Caco-2 (cell line): ENCODE measurements at regions not wholly inside any gene's neighbourhood (a gene's known extent, or its start where the extent isn't known, plus 50 kb on each side); places are given as distances from the start of the nearest gene placed in this dataset.

Experiments used
- BruUV-seq: library from RNA; stranded (reverse); fragments of 400-500 nt; replicated peaks from 2 replicates; lab custom pipeline; 2021; lab: Mats Ljungman, UMichigan
- CTCF ChIA-PET: fragments of 300-600 bp; sonication (Branson Sonifier 250); formaldehyde crosslinking; loops from one replicate; lab custom pipeline; 2022; ENCODE audit warnings: antibody characterized with exemption; lab: Charles Lee
- POLR2A ChIA-PET: fragments of 300-600 bp; sonication (Branson Sonifier 250); formaldehyde crosslinking; loops from one replicate; lab custom pipeline; 2022; ENCODE audit warnings: antibody characterized with exemption; lab: Charles Lee
- DNase-seq, 2 experiments: peaks; one replicate each; pipeline versions ENCODE4 v3.0.0 to v3.0.0-alpha.2; 2020 to 2022
- H3K27me3 ChIP-seq: replicated peaks from 2 replicates; pipeline ENCODE4 v1.6.0; 2011; ENCODE audit warnings: low read length; ENCODE audit not compliant: control insufficient read depth, insufficient read depth
- H3K36me3 ChIP-seq: 2 replicates; pipeline ENCODE4 v1.5.1; 2011; ENCODE audit warnings: low read length; ENCODE audit not compliant: control insufficient read depth, insufficient read depth
- H3K4me1 ChIP-seq: fragments of 250-450 bp; sonication (Bioruptor Pico); 2 replicates; pipeline ENCODE4 v1.5.1; 2020; ENCODE audit warnings: mild to moderate bottlenecking
- H3K4me3 ChIP-seq: 2 replicates; pipeline ENCODE4 v1.5.1; 2011; ENCODE audit warnings: low read depth, mild to moderate bottlenecking, control low read depth, low read length
- H3K9me3 ChIP-seq: fragments of 250-450 bp; sonication (Bioruptor Pico); 2 replicates; pipeline ENCODE4 v1.5.1; 2020; ENCODE audit warnings: mild to moderate bottlenecking, moderate library complexity
- H3K27ac Mint-ChIP-seq: one replicate; pipeline ENCODE4 v1.8.0; 2022; ENCODE audit warnings: mixed read lengths; ENCODE audit not compliant: unreplicated experiment
- H3K27me3 Mint-ChIP-seq: one replicate; pipeline ENCODE4 v1.8.0; 2022; ENCODE audit warnings: mixed read lengths; ENCODE audit not compliant: insufficient read depth, unreplicated experiment
- H3K36me3 Mint-ChIP-seq: one replicate; pipeline ENCODE4 v1.8.0; 2022; ENCODE audit warnings: mild to moderate bottlenecking, mixed read lengths; ENCODE audit not compliant: insufficient read depth, unreplicated experiment
- H3K4me1 Mint-ChIP-seq: one replicate; pipeline ENCODE4 v1.8.0; 2022; ENCODE audit warnings: low read depth, mixed read lengths; ENCODE audit not compliant: unreplicated experiment
- H3K4me3 Mint-ChIP-seq: one replicate; pipeline ENCODE4 v1.8.0; 2022; ENCODE audit warnings: mild to moderate bottlenecking, moderate library complexity, mixed read lengths; ENCODE audit not compliant: unreplicated experiment
- H3K9me3 Mint-ChIP-seq: one replicate; pipeline ENCODE4 v1.8.0; 2022; ENCODE audit warnings: mixed read lengths; ENCODE audit not compliant: unreplicated experiment
- intact Hi-C: fragments of 100-400 bp; cut with micrococcal nuclease; formaldehyde crosslinking; loops from one replicate; pipeline ENCODE4 v1.10.0; 2022; ENCODE audit not compliant: unreplicated experiment
- TF ChIP-seq, protein P1 (sequence below), 2 experiments: fragments of 200-600 bp in 1 of 2; IDR thresholded peaks; 1 replicate in 1 of 2; 2 replicates in 1 of 2; pipeline versions ENCODE4 v1.5.1 to v1.8.0; 2011 to 2022; ENCODE audit warnings: antibody characterized with exemption in 1 of 2, control low read depth in 1 of 2, inconsistent platforms in 1 of 2, low read depth in 1 of 2, low read length in 1 of 2, mild to moderate bottlenecking in 1 of 2, moderate library complexity in 1 of 2; ENCODE audit not compliant: insufficient read depth in 1 of 2, severe bottlenecking in 1 of 2, unreplicated experiment in 1 of 2

DNA sequence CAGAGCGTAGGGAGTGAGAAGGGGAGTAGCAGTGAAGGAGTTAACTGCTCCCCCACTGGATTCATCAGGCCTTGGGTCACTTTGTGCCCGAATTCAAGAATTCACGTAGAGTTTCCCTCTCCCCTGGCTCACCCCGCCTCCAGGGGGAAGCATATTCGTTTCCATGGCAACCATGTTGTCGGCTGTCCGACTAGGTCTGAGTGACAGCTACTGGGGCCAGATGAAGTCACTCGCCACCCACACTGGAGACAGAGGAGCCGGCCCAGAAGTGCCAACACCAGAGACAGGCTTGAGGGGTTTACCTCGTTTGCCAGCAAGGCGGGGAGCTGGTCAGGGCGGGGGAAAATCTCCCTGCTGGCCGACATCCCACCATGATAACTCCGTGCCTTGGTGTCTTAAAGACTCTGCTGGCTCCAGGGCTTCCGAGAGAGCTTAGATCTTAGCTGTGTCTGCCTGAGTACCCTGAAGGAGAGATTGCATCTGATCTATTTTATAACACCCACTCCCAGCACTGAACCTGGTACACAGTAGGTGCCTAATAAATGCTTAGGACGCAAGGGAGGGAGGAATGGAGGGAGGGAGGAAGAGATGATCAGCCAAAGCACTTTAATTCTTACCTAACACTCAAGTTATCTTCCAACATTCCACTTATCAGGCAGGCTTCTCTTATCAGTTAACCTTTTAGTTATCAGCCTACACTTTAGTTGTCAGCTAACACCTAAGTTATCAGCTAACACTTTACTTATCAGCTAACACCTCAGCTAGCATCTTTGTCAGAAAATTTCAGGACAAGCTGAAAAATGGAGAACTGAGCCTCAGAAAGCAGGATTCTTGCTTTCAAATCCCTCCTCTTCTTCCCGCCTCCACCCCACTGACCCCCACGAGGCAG, 57.2 kb upstream of the ZNRF4 start:
- Mint-ChIP-seq H3K36me3 (no peaks in the 10 kb centered on the region), H3K27ac (no peak overlapping the region), H3K27me3 (peaks cover 25% of the 10 kb centered on the region), H3K4me3 (no peak overlapping the region), H3K9me3 (no peaks in the 10 kb centered on the region), H3K4me1 (no peaks in the 10 kb centered on the region)
- ChIA-PET POLR2A (no interaction called here), CTCF (no interaction called here)
- no peaks in the 10 kb centered on the region for H3K36me3 ChIP-seq
- DNase-seq, result peak; percentile 44 to 64
- no TSS peak for BruUV-seq
- peaks cover 8% of the 10 kb centered on the region; the same call in 1 of the 2 replicates for H3K4me1 ChIP-seq
- TF ChIP-seq, protein P1, sequence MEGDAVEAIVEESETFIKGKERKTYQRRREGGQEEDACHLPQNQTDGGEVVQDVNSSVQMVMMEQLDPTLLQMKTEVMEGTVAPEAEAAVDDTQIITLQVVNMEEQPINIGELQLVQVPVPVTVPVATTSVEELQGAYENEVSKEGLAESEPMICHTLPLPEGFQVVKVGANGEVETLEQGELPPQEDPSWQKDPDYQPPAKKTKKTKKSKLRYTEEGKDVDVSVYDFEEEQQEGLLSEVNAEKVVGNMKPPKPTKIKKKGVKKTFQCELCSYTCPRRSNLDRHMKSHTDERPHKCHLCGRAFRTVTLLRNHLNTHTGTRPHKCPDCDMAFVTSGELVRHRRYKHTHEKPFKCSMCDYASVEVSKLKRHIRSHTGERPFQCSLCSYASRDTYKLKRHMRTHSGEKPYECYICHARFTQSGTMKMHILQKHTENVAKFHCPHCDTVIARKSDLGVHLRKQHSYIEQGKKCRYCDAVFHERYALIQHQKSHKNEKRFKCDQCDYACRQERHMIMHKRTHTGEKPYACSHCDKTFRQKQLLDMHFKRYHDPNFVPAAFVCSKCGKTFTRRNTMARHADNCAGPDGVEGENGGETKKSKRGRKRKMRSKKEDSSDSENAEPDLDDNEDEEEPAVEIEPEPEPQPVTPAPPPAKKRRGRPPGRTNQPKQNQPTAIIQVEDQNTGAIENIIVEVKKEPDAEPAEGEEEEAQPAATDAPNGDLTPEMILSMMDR (IDR thresholded peaks at IDR 0.05; ENCODE audit: insufficient read depth in 1 of 2, low read depth in 1 of 2, low read length in 1 of 2, severe bottlenecking in 1 of 2, unreplicated experiment in 1 of 2), result no peak
- H3K4me3 ChIP-seq, result no peak overlapping the region
- peaks cover 2% of the 10 kb centered on the region; the same call in 1 of the 2 replicates for H3K27me3 ChIP-seq
- intact Hi-C loops, result no loop called here
- H3K9me3 ChIP-seq, result 0 out of 2 replicates have a peak, but pooled peaks cover 3% of the 10 kb centered on the region

DNA sequence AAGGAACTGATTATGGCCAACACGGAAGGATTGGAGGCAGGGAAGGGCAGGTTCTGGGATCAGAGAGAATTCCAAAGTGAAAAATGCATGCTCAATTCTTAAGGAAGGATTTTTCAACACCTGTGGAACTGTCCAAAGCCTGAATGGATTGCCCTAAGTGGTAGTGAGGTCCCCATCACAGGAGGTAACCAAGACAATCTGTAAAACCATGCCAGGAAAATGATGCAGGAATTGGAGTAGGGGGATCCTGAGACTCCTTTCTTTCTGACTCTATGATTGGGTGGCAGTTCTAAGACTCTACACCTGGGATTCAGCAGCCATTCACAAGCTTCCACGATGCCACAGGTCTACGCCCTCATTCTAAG, 56.5 kb upstream of the ZNRF4 start:
- CTCF ChIA-PET, result no interaction called here
- Histone ChIP-seq H3K9me3 (0 out of 2 replicates have a peak, but pooled peaks cover 3% of the 10 kb centered on the region), H3K4me1 (peaks cover 8% of the 10 kb centered on the region; the same call in 1 of the 2 replicates), H3K36me3 (no peaks in the 10 kb centered on the region), H3K27me3 (peaks cover 2% of the 10 kb centered on the region; the same call in 1 of the 2 replicates), H3K4me3 (no peak overlapping the region)
- intact Hi-C loops, result no loop called here
- Mint-ChIP-seq H3K9me3 (no peaks in the 10 kb centered on the region), H3K27me3 (peaks cover 22% of the 10 kb centered on the region), H3K36me3 (no peaks in the 10 kb centered on the region), H3K27ac (no peak overlapping the region), H3K4me3 (no peak overlapping the region), H3K4me1 (no peaks in the 10 kb centered on the region)
- DNase-seq, result no peak
- POLR2A ChIA-PET, result no interaction called here
- BruUV-seq, result no TSS peak
- TF ChIP-seq, protein P1 (IDR thresholded peaks at IDR 0.05; ENCODE audit: insufficient read depth in 1 of 2, low read depth in 1 of 2, low read length in 1 of 2, severe bottlenecking in 1 of 2, unreplicated experiment in 1 of 2), result no peak

DNA sequence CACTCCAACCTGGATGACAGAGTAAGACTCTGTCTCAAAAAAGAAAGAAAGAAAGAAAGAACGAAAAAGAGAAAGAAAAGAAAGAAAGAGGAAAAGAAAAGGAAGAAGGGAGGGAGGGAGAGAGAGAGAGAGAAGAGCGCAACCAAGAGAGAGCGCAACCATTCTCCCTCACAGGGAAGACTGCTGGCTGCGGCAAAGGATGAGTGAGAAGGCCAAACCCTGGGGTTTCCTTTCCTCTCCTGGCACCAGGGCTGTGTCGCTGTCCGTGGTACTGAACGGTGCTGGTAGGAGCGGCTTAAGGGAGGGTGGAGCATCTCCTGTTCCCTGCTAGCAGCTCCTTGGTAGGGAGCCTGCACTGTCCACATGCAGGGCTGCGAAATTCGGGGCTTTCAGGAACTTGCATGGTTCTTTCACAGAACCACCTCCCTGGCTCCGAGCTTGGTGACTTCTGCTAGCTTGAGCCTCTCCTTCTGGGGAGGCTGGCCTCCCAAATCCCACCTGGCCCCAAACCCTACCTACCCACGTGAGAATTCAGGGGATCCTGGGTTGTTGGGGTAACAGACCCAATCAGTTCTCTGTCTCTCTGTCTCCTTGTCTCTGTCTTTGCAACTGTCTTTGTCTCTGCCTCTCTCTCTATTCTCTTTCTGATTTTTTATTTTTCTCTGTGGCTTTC, 51.1 kb upstream of the ZNRF4 start:
- peaks cover 10% of the 10 kb centered on the region for H3K9me3 Mint-ChIP-seq
- Histone ChIP-seq H3K27me3 (no peaks in the 10 kb centered on the region), H3K4me1 (no peaks in the 10 kb centered on the region), H3K9me3 (peaks cover 4% of the 10 kb centered on the region; the same call in 1 of the 2 replicates), H3K4me3 (no peak overlapping the region), H3K36me3 (no peaks in the 10 kb centered on the region)
- ChIA-PET POLR2A (interaction anchor here (0.5 kb wide), 1 partner anchor 33 kb away, joined by 4 read pairs; no protein-coding TSS in a partner anchor), CTCF (no interaction called here)
- no peaks in the 10 kb centered on the region for H3K4me1 Mint-ChIP-seq
- BruUV-seq, result no TSS peak
- no peak overlapping the region for H3K4me3 Mint-ChIP-seq
- no peak overlapping the region for H3K27ac Mint-ChIP-seq
- DNase-seq, result peak; percentile 88 to 90
- no peaks in the 10 kb centered on the region for H3K36me3 Mint-ChIP-seq
- intact Hi-C loops, result loop anchor here (10.0 kb wide), 1 partner anchor 71 kb away; no protein-coding TSS in a partner anchor
- H3K27me3 Mint-ChIP-seq, result peaks cover 18% of the 10 kb centered on the region
- TF ChIP-seq, protein P1 (IDR thresholded peaks at IDR 0.05; ENCODE audit: insufficient read depth in 1 of 2, low read depth in 1 of 2, low read length in 1 of 2, severe bottlenecking in 1 of 2, unreplicated experiment in 1 of 2), result no peak
